GM23338 (cell line): ENCODE measurements at regions not wholly inside any gene's neighbourhood (a gene's known extent, or its start where the extent isn't known, plus 50 kb on each side); places are given as distances from the start of the nearest gene placed in this dataset.

Source experiments
- ATAC-seq: fragments of 200-7000 bp; cut with Tn5 transposase; 3 replicates; pipeline ENCODE4 v1.9.1; 2020
- DNase-seq: peaks from one replicate; pipeline ENCODE4 v3.0.0-alpha.2; 2015; ENCODE audit warnings: low spot score
- H2AFZ ChIP-seq: fragments of 200-600 bp; sonication (generic); 2 replicates; pipeline ENCODE4 v1.8.0; 2016; ENCODE audit warnings: antibody characterized with exemption, mild to moderate bottlenecking, moderate library complexity
- H3F3A ChIP-seq: fragments of 200-600 bp; sonication (generic); replicated peaks from 2 replicates; pipeline ENCODE4 v1.8.0; 2017; ENCODE audit warnings: antibody characterized with exemption, mixed run types, low read depth
- H3K27ac ChIP-seq: fragments of 200-600 bp; sonication (generic); 2 replicates; pipeline ENCODE4 v1.6.1; 2016; ENCODE audit warnings: low read depth
- H3K27me3 ChIP-seq: fragments of 200-600 bp; sonication (generic); 2 replicates; pipeline ENCODE4 v1.8.0; 2016; ENCODE audit warnings: mild to moderate bottlenecking, mixed run types, moderate library complexity; ENCODE audit not compliant: insufficient read depth
- H3K36me3 ChIP-seq: fragments of 200-600 bp; sonication (generic); 2 replicates; pipeline ENCODE4 v1.8.0; 2016; ENCODE audit warnings: mild to moderate bottlenecking; ENCODE audit not compliant: insufficient read depth
- H3K4me1 ChIP-seq: fragments of 200-600 bp; sonication (generic); 2 replicates; pipeline ENCODE4 v1.8.0; 2016; ENCODE audit warnings: mild to moderate bottlenecking, moderate library complexity; ENCODE audit not compliant: insufficient read depth
- H3K4me2 ChIP-seq: fragments of 200-600 bp; sonication (generic); 2 replicates; pipeline ENCODE4 v1.7.1; 2017; ENCODE audit warnings: mixed run types
- H3K4me3 ChIP-seq: fragments of 200-600 bp; sonication (generic); 2 replicates; pipeline ENCODE4 v1.6.1; 2016; ENCODE audit warnings: mixed run types
- H3K79me2 ChIP-seq: fragments of 200-600 bp; sonication (generic); replicated peaks from 2 replicates; pipeline ENCODE4 v1.8.0; 2017; ENCODE audit warnings: mild to moderate bottlenecking; ENCODE audit not compliant: insufficient read depth
- H3K9me2 ChIP-seq: fragments of 200-600 bp; sonication (generic); 2 replicates; pipeline ENCODE4 v1.8.0; 2017; ENCODE audit not compliant: insufficient read depth
- H4K20me1 ChIP-seq: fragments of 200-600 bp; sonication (generic); replicated peaks from 2 replicates; pipeline ENCODE4 v1.8.0; 2017; ENCODE audit warnings: mild to moderate bottlenecking; ENCODE audit not compliant: insufficient read depth
- H3K27ac Mint-ChIP-seq: 2 replicates; pipeline ENCODE4 v1.8.0; 2020; ENCODE audit warnings: inconsistent platforms, mild to moderate bottlenecking, moderate library complexity, mixed read lengths
- H3K27me3 Mint-ChIP-seq: 3 replicates; pipeline ENCODE4 v1.8.0; 2022; ENCODE audit warnings: low read depth, mild to moderate bottlenecking, moderate library complexity, mixed read lengths, inconsistent platforms; ENCODE audit not compliant: insufficient read depth, poor library complexity
- H3K36me3 Mint-ChIP-seq: 3 replicates; pipeline ENCODE4 v1.8.0; 2021; ENCODE audit warnings: low read depth, mild to moderate bottlenecking, inconsistent platforms, moderate library complexity, mixed read lengths
- H3K4me1 Mint-ChIP-seq: 3 replicates; pipeline ENCODE4 v1.8.0; 2020; ENCODE audit warnings: mild to moderate bottlenecking, inconsistent platforms, mixed read lengths
- H3K4me3 Mint-ChIP-seq: 3 replicates; pipeline ENCODE4 v1.8.0; 2021; ENCODE audit warnings: moderate library complexity, mild to moderate bottlenecking, inconsistent platforms, mixed read lengths
- H3K9me3 Mint-ChIP-seq: 3 replicates; pipeline ENCODE4 v1.8.0; 2020; ENCODE audit warnings: moderate library complexity, mild to moderate bottlenecking, inconsistent platforms, mixed read lengths
- EZH2 ChIP-seq: fragments of 200-600 bp; sonication (generic); IDR thresholded peaks from one replicate; pipeline ENCODE4 v1.8.0; 2017; ENCODE audit warnings: antibody characterized with exemption, mild to moderate bottlenecking, low read depth; ENCODE audit not compliant: unreplicated experiment
- EZH2phosphoT487 ChIP-seq: fragments of 200-600 bp; sonication (generic); IDR thresholded peaks from one replicate; pipeline ENCODE4 v1.8.1; 2018; ENCODE audit warnings: antibody characterized with exemption; ENCODE audit not compliant: unreplicated experiment
- JUNB ChIP-seq: IDR thresholded peaks from one replicate; pipeline ENCODE4 v1.6.1; 2016; ENCODE audit warnings: antibody characterized with exemption; ENCODE audit not compliant: unreplicated experiment
- POLR2AphosphoS5 ChIP-seq: IDR thresholded peaks from 2 replicates; pipeline ENCODE4 v1.6.1; 2016; ENCODE audit warnings: antibody characterized with exemption, low read depth
- ZNF114 ChIP-seq: fragments of 250-450 bp; sonication (Bioruptor Pico); IDR thresholded peaks from 2 replicates; pipeline ENCODE4 v1.5.0; 2020; ENCODE audit warnings: mild to moderate bottlenecking, moderate library complexity
- ZNF331 ChIP-seq: fragments of 250-450 bp; sonication (Bioruptor Pico); IDR thresholded peaks from 2 replicates; pipeline ENCODE4 v1.5.0; 2020; ENCODE audit warnings: low read depth, mild to moderate bottlenecking, moderate library complexity
- TF ChIP-seq, protein P1 (sequence below): fragments of 250-450 bp; sonication (Bioruptor Pico); IDR thresholded peaks from 2 replicates; pipeline ENCODE4 v1.5.0; 2020; ENCODE audit warnings: mild to moderate bottlenecking, moderate library complexity
- TF ChIP-seq, protein P2 (sequence below): IDR thresholded peaks from 2 replicates; pipeline ENCODE4 v1.6.1; 2016; ENCODE audit warnings: antibody characterized with exemption

DNA sequence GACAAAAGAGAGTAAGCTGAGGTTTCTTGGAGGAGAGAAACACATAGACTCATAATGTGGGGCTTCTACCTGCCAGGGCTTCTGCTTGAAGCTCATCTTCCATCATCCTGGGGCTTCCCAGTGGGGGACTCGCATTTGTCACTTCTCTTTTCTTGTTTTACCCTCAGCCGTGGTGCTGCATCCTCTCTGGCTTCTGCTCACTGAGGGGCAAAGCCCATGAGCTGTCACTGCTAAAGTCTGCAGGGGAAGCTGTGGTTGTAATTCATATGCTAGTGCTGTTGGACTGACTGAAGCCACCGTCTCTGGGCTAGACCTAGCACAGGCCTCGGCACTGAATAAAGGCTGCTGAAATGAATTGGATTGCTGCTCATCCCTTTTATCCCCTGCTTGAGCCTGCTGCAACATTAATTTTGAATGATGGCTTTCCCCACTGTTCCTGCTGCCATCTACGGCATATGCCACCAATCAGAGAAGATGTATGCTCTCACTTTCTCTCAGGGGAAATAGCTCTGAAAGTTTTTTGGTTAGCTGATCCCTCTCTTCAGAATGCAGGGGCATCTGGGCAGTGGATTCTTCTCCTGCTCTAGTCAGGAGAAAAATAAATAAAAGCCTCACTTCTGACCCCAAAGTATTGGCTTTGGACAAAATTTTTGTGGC lies 568.4 kb upstream of the MAP3K7 start (continued):
- TF ChIP-seq, protein P1, sequence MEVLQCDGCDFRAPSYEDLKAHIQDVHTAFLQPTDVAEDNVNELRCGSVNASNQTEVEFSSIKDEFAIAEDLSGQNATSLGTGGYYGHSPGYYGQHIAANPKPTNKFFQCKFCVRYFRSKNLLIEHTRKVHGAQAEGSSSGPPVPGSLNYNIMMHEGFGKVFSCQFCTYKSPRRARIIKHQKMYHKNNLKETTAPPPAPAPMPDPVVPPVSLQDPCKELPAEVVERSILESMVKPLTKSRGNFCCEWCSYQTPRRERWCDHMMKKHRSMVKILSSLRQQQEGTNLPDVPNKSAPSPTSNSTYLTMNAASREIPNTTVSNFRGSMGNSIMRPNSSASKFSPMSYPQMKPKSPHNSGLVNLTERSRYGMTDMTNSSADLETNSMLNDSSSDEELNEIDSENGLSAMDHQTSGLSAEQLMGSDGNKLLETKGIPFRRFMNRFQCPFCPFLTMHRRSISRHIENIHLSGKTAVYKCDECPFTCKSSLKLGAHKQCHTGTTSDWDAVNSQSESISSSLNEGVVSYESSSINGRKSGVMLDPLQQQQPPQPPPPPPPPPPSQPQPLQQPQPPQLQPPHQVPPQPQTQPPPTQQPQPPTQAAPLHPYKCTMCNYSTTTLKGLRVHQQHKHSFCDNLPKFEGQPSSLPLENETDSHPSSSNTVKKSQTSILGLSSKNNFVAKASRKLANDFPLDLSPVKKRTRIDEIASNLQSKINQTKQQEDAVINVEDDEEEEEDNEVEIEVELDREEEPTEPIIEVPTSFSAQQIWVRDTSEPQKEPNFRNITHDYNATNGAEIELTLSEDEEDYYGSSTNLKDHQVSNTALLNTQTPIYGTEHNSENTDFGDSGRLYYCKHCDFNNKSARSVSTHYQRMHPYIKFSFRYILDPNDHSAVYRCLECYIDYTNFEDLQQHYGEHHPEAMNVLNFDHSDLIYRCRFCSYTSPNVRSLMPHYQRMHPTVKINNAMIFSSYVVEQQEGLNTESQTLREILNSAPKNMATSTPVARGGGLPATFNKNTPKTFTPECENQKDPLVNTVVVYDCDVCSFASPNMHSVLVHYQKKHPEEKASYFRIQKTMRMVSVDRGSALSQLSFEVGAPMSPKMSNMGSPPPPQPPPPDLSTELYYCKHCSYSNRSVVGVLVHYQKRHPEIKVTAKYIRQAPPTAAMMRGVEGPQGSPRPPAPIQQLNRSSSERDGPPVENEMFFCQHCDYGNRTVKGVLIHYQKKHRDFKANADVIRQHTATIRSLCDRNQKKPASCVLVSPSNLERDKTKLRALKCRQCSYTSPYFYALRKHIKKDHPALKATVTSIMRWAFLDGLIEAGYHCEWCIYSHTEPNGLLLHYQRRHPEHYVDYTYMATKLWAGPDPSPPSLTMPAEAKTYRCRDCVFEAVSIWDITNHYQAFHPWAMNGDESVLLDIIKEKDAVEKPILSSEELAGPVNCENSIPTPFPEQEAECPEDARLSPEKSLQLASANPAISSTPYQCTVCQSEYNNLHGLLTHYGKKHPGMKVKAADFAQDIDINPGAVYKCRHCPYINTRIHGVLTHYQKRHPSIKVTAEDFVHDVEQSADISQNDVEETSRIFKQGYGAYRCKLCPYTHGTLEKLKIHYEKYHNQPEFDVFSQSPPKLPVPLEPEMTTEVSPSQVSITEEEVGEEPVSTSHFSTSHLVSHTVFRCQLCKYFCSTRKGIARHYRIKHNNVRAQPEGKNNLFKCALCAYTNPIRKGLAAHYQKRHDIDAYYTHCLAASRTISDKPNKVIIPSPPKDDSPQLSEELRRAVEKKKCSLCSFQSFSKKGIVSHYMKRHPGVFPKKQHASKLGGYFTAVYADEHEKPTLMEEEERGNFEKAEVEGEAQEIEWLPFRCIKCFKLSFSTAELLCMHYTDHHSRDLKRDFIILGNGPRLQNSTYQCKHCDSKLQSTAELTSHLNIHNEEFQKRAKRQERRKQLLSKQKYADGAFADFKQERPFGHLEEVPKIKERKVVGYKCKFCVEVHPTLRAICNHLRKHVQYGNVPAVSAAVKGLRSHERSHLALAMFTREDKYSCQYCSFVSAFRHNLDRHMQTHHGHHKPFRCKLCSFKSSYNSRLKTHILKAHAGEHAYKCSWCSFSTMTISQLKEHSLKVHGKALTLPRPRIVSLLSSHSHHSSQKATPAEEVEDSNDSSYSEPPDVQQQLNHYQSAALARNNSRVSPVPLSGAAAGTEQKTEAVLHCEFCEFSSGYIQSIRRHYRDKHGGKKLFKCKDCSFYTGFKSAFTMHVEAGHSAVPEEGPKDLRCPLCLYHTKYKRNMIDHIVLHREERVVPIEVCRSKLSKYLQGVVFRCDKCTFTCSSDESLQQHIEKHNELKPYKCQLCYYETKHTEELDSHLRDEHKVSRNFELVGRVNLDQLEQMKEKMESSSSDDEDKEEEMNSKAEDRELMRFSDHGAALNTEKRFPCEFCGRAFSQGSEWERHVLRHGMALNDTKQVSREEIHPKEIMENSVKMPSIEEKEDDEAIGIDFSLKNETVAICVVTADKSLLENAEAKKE (CRISPR knock-in tag) = no peak
- no peak for TF ChIP-seq JUNB
- no peak for TF ChIP-seq ZNF331 (CRISPR knock-in tag)
- no peak for TF ChIP-seq EZH2phosphoT487
- no peak for TF ChIP-seq POLR2AphosphoS5
- TF ChIP-seq ZNF114 = no peak

DNA sequence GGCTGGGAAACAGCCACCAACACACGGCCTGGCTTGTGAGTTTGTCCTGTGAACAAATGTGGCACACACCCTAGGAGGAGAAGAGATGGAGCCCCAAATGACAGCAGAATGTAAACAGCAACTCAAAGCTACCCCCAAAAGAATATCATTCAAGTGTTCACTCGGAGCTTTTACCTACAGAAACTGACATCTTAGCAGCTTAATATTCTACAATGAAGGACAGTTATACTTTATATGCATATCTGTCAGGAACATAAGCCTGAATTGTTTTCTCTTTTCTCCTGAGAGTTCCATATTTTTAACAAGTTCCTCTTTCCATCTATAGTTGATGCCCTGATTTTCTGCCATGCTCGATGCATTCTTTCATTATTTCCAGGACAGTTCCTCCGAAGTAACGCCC lies 566.0 kb upstream of the MAP3K7 start:
- peaks cover 24% of the 10 kb centered on the region for H3K4me1 Mint-ChIP-seq
- peaks cover 20% of the 10 kb centered on the region for H3K4me1 ChIP-seq
- H3K4me3 Mint-ChIP-seq = no peak overlapping the region
- H3K9me2 ChIP-seq = no peaks in the 10 kb centered on the region
- peaks cover 2% of the 10 kb centered on the region for H3K27me3 Mint-ChIP-seq
- H3K27ac ChIP-seq = no peak overlapping the region
- H3F3A ChIP-seq = no peaks in the 10 kb centered on the region
- no peak overlapping the region for H3K4me2 ChIP-seq
- DNase-seq (no peak), ATAC-seq (no peak)
- H3K4me3 ChIP-seq = no peak overlapping the region
- no peaks in the 10 kb centered on the region for H3K36me3 ChIP-seq
- no peaks in the 10 kb centered on the region for H3K79me2 ChIP-seq
- no peaks in the 10 kb centered on the region for H3K36me3 Mint-ChIP-seq
- no peak overlapping the region; the same call in 1 of the 2 replicates for H2AFZ ChIP-seq
- no peaks in the 10 kb centered on the region for H4K20me1 ChIP-seq
- H3K9me3 Mint-ChIP-seq = no peaks in the 10 kb centered on the region
- no peaks in the 10 kb centered on the region for H3K27me3 ChIP-seq
- no peak overlapping the region for H3K27ac Mint-ChIP-seq
- TF ChIP-seq, protein P2, sequence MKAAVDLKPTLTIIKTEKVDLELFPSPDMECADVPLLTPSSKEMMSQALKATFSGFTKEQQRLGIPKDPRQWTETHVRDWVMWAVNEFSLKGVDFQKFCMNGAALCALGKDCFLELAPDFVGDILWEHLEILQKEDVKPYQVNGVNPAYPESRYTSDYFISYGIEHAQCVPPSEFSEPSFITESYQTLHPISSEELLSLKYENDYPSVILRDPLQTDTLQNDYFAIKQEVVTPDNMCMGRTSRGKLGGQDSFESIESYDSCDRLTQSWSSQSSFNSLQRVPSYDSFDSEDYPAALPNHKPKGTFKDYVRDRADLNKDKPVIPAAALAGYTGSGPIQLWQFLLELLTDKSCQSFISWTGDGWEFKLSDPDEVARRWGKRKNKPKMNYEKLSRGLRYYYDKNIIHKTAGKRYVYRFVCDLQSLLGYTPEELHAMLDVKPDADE = no peak
- TF ChIP-seq, protein P1 (CRISPR knock-in tag) = no peak
- TF ChIP-seq EZH2 (no peak), EZH2phosphoT487 (no peak), JUNB (no peak)
